Adipocyte (in vitro differentiated cells): ENCODE measurements at regions not wholly inside any gene's neighbourhood (a gene's known extent, or its start where the extent isn't known, plus 50 kb on each side); places are given as distances from the start of the nearest gene placed in this dataset.
"Not testable (repeated sequence)": the region's sequence is repeated elsewhere in the genome, so short reads cannot be mapped to it uniquely, and the experiment has no call there.

Experiments used
- DNase-seq: peaks from one replicate; pipeline ENCODE4 v3.0.0-alpha.2; 2015; ENCODE audit warnings: low read depth
- H3K27me3 ChIP-seq: replicated peaks from 2 replicates; pipeline ENCODE4 v1.7.0; 2013; ENCODE audit warnings: mild to moderate bottlenecking, low read length, moderate library complexity; ENCODE audit not compliant: control insufficient read depth, insufficient read depth
- H3K36me3 ChIP-seq: 2 replicates; pipeline ENCODE4 v1.7.0; 2013; ENCODE audit warnings: low read length, mild to moderate bottlenecking, moderate library complexity; ENCODE audit not compliant: control insufficient read depth, insufficient read depth, severe bottlenecking
- H3K4me1 ChIP-seq: 2 replicates; pipeline ENCODE4 v1.7.0; 2013; ENCODE audit warnings: mild to moderate bottlenecking, low read length, moderate library complexity; ENCODE audit not compliant: control insufficient read depth, insufficient read depth
- H3K4me3 ChIP-seq: 2 replicates; pipeline ENCODE4 v1.7.0; 2013; ENCODE audit warnings: mild to moderate bottlenecking, low read length, moderate library complexity
- H3K9ac ChIP-seq: 2 replicates; pipeline ENCODE4 v1.7.0; 2013; ENCODE audit warnings: mild to moderate bottlenecking, low read length, moderate library complexity
- H3K9me3 ChIP-seq: 2 replicates; pipeline ENCODE4 v1.7.0; 2013; ENCODE audit warnings: mild to moderate bottlenecking, low read length, moderate library complexity; ENCODE audit not compliant: control insufficient read depth

DNA sequence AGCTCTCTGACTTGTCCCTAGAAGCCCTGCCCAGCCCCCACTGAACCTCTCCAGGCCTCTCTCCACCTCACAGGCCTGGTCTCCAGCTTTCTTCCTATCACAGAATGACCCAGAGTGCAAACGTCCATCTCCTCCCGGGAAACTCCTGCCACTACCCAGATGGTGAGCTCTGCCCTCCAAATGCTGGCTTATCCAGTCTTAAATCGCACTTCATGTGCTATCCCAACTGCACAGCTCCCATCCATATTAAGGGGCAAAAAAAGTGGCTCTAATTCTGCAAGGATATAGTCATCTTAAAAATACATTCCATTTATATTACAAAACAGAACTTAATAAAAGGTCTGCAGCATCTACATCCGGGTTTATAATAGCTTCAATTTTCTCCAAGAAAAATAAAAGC, 70.8 kb upstream of the CDC42EP3 start:
- Histone ChIP-seq H3K4me1 (peaks cover 3% of the 10 kb centered on the region), H3K4me3 (no peak overlapping the region), H3K27me3 (no peaks in the 10 kb centered on the region), H3K9me3 (no peaks in the 10 kb centered on the region), H3K9ac (peak overlapping the region; percentile 15), H3K36me3 (no peaks in the 10 kb centered on the region)
- DNase-seq: no peak

DNA sequence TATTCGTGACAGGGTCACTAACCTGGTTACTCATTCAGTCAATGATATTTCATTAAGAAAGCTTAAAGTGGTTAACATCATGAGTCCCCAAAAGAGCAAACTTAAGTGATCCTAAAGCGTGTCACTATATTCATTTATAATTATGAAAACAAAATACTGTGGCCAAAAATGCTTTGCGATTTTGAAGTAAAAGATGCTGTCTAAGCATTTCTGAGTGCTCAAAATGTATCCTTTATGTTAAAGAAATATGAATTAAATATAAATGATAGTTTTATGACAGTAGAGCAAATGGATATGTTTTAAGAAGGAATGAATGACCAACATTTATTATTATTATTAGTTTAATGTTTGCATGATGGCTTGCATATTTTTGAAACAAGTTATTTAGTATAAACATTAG, 72.6 kb upstream of the CDC42EP3 start:
- DNase-seq: no peak
- Histone ChIP-seq H3K9ac (no peak overlapping the region), H3K4me1 (peaks cover 3% of the 10 kb centered on the region), H3K27me3 (no peaks in the 10 kb centered on the region), H3K9me3 (no peaks in the 10 kb centered on the region), H3K4me3 (no peak overlapping the region), H3K36me3 (no peaks in the 10 kb centered on the region)

DNA sequence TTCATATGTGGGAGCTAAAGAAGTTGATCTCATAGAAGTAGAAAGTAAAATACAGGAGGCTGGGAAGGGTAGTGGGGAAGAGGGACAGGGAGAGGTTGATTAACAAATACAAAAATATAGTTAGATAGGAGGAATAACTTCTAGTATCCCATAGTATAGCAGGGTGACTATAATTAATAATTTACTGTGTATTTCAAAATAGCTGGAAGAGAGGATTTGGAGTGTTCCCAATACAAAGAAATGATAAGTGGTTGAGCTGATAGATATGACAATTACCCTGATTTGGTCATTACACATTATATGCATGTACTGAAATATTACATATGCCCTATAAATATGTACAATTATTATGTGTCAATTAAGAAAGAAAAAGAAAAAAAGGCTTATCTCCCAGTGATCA, 73.5 kb upstream of the CDC42EP3 start:
- not testable (repeated sequence) for H3K4me3 ChIP-seq, H3K27me3 ChIP-seq, H3K36me3 ChIP-seq, H3K4me1 ChIP-seq, DNase-seq, H3K9ac ChIP-seq, H3K9me3 ChIP-seq

DNA sequence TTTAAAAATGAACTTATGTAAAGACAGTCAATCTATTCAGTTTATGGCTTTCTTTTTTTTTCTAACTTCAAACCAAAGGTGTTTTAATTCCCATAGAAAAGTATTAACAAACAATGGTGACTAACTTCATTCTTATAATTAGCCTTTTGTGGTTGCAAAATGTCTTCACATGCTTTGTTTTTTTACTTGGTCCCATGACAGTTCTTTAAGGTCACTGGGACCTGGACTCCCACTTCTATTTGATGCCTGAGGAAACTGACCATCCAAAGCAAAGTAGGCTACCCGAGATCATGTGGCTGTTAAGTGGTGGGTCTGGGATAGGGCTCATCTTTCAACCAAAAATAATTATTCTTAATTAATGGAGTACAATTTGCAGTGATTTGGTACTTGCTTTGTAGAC, 74.6 kb upstream of the CDC42EP3 start:
- not testable (repeated sequence) for H3K27me3 ChIP-seq, DNase-seq, H3K36me3 ChIP-seq, H3K9me3 ChIP-seq, H3K9ac ChIP-seq, H3K4me3 ChIP-seq, H3K4me1 ChIP-seq

DNA sequence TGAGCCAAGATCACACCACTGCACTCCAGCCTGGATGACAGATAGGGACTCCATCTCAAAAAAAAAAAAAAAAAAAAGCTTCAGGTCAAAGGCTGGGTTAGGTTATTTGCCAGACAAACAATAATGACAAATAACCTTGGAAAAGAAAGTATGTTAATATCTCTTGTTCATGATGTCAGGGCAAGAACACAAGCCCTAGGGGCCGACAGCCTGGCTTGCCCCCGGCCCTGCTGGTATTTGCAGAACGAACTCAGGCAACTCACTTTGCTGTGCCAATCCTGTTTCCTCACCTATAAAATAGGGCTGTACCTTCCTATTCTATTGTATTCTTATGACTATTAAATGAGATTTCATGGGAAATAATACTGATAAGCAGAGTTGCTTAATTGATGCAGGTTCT, 75.4 kb upstream of the CDC42EP3 start:
- Histone ChIP-seq H3K4me3 (no peak overlapping the region), H3K27me3 (no peaks in the 10 kb centered on the region), H3K36me3 (no peaks in the 10 kb centered on the region), H3K9me3 (no peaks in the 10 kb centered on the region), H3K9ac (no peak overlapping the region), H3K4me1 (peaks cover 3% of the 10 kb centered on the region)
- no peak for DNase-seq

DNA sequence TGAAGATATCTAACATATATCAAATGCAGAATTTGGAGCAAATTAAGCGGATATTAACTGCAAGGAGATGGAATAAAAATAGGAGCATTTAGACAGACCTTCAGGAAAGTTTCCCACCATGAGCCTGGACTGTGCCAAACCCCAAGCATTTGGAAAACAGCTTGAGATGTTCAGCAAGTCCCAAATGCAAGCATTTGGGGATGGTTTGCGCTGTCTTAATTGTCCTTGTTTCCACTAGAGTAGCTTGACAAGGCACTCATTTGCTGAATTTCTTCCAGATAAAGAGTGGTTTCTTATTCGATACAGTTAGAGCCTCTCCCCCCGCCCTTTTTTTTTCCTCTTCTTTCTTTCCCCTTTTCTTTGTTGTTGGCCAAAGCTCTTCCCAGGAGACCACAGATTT, 77.1 kb upstream of the CDC42EP3 start:
- H3K4me1 ChIP-seq: no peaks in the 10 kb centered on the region
- no peak overlapping the region for H3K4me3 ChIP-seq
- no peak overlapping the region for H3K9ac ChIP-seq
- H3K36me3 ChIP-seq: no peaks in the 10 kb centered on the region
- no peaks in the 10 kb centered on the region for H3K27me3 ChIP-seq
- H3K9me3 ChIP-seq: no peaks in the 10 kb centered on the region
- no peak for DNase-seq

DNA sequence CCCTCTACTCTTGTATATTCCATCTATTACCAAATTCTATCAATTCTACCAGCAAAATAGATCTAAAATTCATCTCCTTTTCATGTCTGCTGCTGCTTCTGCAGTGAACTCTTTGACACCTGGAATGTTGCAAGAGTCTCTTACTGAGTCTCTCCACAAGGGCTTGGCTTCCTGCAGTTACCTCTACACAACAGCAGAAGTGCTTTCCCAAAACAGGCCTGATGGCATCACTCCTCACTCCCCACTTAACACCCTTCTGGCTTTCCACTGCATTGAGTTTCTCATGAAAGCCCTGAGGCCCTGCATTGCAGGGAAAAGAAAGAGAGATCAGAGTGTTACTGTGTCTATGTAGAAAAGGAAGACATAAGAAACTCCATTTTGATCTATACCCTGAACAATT, 78.8 kb upstream of the CDC42EP3 start:
- not testable (repeated sequence) for H3K4me3 ChIP-seq, H3K4me1 ChIP-seq

DNA sequence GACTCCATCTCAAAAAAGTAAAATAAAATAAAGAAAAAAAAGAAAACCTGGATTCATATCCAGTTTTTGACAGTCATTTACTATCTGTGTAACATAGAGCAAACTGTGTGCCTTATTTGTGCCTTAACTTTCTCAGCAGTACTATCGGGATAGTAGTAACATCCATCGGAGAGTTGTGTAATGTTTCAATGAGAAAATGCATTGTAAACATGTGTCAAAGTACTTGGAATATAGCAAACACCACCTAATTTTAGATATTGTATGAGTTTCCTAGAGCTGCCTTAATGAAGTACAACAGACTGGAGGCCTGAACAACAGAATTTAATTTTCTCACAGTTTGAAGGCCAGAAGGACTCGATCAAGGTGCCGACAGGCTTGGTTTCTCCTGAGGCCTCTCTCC, 81.3 kb upstream of the CDC42EP3 start:
- Histone ChIP-seq H3K9ac (no peak overlapping the region), H3K36me3 (no peaks in the 10 kb centered on the region), H3K9me3 (no peaks in the 10 kb centered on the region), H3K4me3 (no peak overlapping the region), H3K27me3 (no peaks in the 10 kb centered on the region), H3K4me1 (peaks cover 16% of the 10 kb centered on the region)
- DNase-seq: no peak

More for the DNA sequence above, 78.8 kb upstream of the CDC42EP3 start:
- DNase-seq, H3K9me3 ChIP-seq, H3K9ac ChIP-seq, H3K27me3 ChIP-seq, H3K36me3 ChIP-seq: not testable (repeated sequence)

DNA sequence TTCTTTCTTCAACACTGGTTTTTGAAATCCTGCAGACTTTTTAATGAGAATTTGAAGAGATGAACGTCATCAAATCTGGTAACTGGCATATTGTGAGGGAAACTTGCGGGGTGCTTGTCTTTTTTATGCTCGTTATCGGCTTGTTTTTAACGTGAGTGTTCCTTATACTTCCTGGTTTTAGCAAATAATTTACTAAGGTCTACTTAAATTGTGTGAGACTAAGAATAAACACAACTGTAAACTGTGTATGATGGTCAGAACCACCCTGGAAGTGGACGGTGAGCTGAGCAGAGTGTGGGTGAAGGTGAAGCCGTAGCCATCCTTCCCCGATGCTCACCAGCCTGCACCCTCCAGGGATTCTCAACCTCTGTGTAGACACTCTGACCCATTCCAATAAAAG, 82.3 kb upstream of the CDC42EP3 start:
- no peak overlapping the region for H3K9ac ChIP-seq
- no peaks in the 10 kb centered on the region for H3K36me3 ChIP-seq
- H3K4me3 ChIP-seq: no peak overlapping the region
- no peaks in the 10 kb centered on the region for H3K27me3 ChIP-seq
- DNase-seq: no peak
- H3K9me3 ChIP-seq: no peaks in the 10 kb centered on the region
- H3K4me1 ChIP-seq: peaks cover 25% of the 10 kb centered on the region

DNA sequence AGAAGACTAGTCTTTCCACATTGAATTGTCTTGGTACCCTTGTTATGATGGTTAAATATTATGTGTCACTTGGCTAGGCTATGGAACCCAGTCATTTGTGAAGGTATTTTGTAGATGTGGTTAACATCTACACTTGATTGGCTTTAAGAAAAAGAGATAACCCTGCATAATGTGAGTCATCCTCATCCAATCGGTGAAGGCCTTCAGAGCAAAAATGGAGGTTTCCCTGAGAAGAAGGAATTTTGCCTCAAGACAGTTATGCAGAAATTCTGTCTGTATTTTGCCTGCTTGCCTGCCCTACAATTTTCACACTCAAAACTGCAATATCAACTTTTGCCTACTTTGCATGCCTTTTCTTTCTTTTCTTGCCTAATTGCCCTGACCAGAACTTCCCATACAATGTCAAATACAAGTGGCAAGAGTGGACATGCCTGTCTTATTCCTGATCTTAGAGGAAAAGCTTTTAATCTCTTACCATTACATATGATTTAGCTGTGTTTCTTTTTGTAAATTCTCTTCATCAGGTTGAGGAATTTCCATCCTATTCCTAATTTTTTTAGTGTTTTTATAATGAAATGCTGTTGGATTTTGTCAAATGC, 84.6 kb upstream of the CDC42EP3 start:
- H3K27me3 ChIP-seq, H3K9me3 ChIP-seq: not testable (repeated sequence)
- H3K9ac ChIP-seq: peak overlapping the region; percentile 54

DNA sequence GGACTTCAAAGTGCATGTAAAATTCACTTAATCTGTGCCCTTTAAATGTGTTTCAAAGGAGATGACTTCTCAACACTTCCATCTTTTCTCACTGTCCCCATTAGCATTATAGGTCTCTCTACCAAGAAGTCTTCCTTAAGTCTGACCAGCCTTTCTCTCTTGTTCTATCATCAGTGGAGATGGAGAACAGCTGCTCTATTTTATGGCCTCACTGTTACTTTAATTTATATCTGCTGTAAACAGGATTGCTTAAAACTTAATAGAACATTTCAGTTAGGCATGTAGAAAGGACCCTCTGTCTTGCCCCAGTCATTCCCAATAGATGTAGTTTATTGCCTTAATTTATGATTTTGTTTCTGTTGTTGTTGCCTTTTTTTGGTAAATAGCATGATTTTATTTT, 86.0 kb upstream of the CDC42EP3 start:
- H3K4me3 ChIP-seq, H3K36me3 ChIP-seq, DNase-seq, H3K27me3 ChIP-seq, H3K9me3 ChIP-seq: not testable (repeated sequence)
- Histone ChIP-seq H3K9ac (peak overlapping the region; percentile 33), H3K4me1 (peaks cover 41% of the 10 kb centered on the region)

More for the DNA sequence above, 84.6 kb upstream of the CDC42EP3 start:
- DNase-seq, H3K36me3 ChIP-seq, H3K4me3 ChIP-seq: not testable (repeated sequence)
- H3K4me1 ChIP-seq: peaks cover 29% of the 10 kb centered on the region

DNA sequence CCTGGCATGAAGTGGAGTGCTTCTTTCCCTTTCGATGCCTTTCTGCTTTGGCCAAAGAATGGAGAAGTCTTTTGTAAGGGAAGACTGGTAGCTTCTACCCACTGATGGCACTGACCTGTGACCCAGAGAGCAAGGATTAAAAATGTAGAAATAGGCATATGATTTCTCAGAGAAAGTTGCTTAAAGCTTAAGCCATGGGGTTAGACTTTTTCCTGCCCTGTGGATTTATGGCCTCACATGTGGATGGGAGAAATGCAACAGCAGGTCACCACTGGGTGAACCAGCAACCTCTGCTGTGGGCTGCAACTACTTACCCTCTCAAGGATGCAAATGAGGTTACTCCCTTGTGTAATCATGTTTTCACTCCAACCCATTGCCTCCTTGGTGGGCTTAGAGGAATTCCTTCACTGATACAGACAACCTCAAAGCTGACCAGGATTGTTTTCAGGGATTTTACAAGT, 86.7 kb upstream of the CDC42EP3 start:
- Histone ChIP-seq H3K4me1 (peaks cover 48% of the 10 kb centered on the region), H3K9ac (peak overlapping the region; percentile 33)
- not testable (repeated sequence) for H3K4me3 ChIP-seq, H3K9me3 ChIP-seq, H3K36me3 ChIP-seq, DNase-seq, H3K27me3 ChIP-seq
